ENCODE measurements at regions not wholly inside any gene's neighbourhood (a gene's known extent, or its start where the extent isn't known, plus 50 kb on each side); places are given as distances from the start of the nearest gene placed in this dataset.

DNA sequence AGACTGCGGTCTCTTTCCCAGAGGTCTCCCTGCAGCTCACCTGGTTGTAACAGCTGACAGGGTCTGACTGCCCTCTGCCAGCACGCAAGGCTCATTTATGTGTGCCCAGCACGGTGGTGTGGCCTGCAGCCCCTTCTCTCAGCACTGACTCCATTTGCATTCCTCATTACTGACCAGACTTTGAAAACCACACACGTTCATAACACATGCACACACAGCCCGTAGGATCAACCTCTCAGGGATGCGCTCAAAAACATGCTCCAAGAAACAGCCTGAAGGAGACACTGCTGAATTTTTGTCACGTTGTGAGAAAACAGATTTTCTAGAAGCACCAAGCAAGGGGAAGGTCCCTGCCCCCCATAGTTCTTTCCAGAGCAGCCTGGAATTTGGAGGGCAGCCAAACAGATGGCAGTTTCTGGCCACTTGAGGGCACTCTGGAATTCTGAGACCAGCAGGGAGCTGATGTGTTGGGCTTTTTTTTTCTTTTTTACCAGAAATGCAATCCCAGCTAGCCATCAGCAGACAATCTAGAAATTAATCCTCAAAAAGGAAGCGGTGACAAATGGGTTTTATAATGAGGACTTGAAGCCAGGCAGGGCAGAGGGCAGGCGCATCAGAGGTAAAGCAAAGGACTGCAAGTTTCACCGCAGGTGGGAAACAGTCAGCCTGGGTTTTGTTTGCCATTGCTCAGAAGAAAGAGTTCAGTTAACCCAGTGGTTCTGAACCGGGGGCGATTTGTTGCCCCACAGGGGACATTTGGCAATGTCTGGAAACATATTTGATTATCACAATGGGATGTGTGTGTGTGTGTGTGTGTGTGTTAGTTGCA lies 170.5 kb upstream of the PROK2 start:
- TF ChIP-seq CTCF (IDR thresholded peaks at IDR 0.05), result peak; percentile 90
- no peaks in the 10 kb centered on the region for H3K36me3 Mint-ChIP-seq (ENCODE audit: unreplicated experiment)
- H3K4me3 Mint-ChIP-seq (ENCODE audit: unreplicated experiment), result no peak overlapping the region
- no peaks in the 10 kb centered on the region for H3K9me3 Mint-ChIP-seq (ENCODE audit: unreplicated experiment)
- H3K27ac Mint-ChIP-seq (ENCODE audit: unreplicated experiment), result no peak overlapping the region
- peaks cover 13% of the 10 kb centered on the region for H3K4me1 Mint-ChIP-seq (ENCODE audit: unreplicated experiment)
- DNase-seq (ENCODE audit: extremely low spot score, unreplicated experiment), result peak; percentile 92
- peaks cover 33% of the 10 kb centered on the region for H3K27me3 Mint-ChIP-seq (ENCODE audit: unreplicated experiment)

DNA sequence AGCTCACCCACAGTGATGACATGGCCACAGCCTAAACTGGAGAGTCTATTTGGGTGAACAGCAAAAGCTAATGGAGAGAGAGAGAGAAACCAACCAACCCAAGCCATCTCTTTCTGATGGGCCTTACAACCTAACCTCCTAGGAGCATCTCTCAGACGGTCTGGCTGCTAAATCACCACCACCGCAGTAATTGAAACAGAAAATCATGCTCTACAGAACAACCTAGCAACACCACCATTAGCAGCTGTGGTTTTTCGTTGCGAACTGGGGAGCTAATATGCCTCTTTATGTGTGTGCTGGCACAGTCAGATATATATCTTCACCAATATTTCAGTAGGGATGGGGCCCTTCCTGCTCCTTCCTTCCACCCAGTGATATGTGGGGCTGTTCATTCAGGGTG lies 166.9 kb upstream of the PROK2 start:
- peaks cover 13% of the 10 kb centered on the region for H3K4me1 Mint-ChIP-seq (ENCODE audit: unreplicated experiment)
- H3K36me3 Mint-ChIP-seq (ENCODE audit: unreplicated experiment), result no peaks in the 10 kb centered on the region
- no peak for DNase-seq (ENCODE audit: extremely low spot score, unreplicated experiment)
- TF ChIP-seq CTCF (IDR thresholded peaks at IDR 0.05), result no peak
- H3K27me3 Mint-ChIP-seq (ENCODE audit: unreplicated experiment), result peaks cover 55% of the 10 kb centered on the region
- no peaks in the 10 kb centered on the region for H3K9me3 Mint-ChIP-seq (ENCODE audit: unreplicated experiment)
- no peak overlapping the region for H3K27ac Mint-ChIP-seq (ENCODE audit: unreplicated experiment)
- H3K4me3 Mint-ChIP-seq (ENCODE audit: unreplicated experiment), result no peak overlapping the region

GRCh38 chr3:71951361-71951760 lies 166.4 kb upstream of the PROK2 start:
- H3K27ac Mint-ChIP-seq (ENCODE audit: unreplicated experiment), result no peak overlapping the region
- DNase-seq (ENCODE audit: extremely low spot score, unreplicated experiment), result no peak
- H3K4me3 Mint-ChIP-seq (ENCODE audit: unreplicated experiment), result no peak overlapping the region
- H3K4me1 Mint-ChIP-seq (ENCODE audit: unreplicated experiment), result peaks cover 13% of the 10 kb centered on the region
- no peaks in the 10 kb centered on the region for H3K9me3 Mint-ChIP-seq (ENCODE audit: unreplicated experiment)
- TF ChIP-seq CTCF (IDR thresholded peaks at IDR 0.05), result no peak
- peaks cover 59% of the 10 kb centered on the region for H3K27me3 Mint-ChIP-seq (ENCODE audit: unreplicated experiment)
- no peaks in the 10 kb centered on the region for H3K36me3 Mint-ChIP-seq (ENCODE audit: unreplicated experiment)

DNA sequence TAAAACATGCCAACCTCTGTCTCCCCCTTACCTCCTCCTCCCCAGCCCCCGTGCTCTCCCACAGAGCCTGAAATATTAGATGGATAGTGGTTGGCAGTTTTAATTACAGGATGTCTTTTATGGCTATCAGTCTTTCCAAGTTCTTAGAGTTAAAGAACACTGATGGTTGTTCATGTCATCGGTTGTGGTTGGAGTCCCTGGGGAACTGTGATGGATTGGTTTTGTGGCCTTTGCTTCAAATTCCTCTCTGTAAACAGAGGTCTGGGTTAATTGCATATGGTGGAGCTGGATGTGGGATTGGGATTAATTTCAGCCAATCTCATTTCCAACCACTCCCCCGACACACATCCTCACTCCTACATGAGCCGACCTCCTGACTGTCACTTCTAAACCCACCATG lies 164.5 kb upstream of the PROK2 start:
- H3K27ac Mint-ChIP-seq (ENCODE audit: unreplicated experiment), result no peak overlapping the region
- DNase-seq (ENCODE audit: extremely low spot score, unreplicated experiment), result no peak
- H3K27me3 Mint-ChIP-seq (ENCODE audit: unreplicated experiment), result peaks cover 72% of the 10 kb centered on the region
- H3K4me1 Mint-ChIP-seq (ENCODE audit: unreplicated experiment), result no peaks in the 10 kb centered on the region
- no peak overlapping the region for H3K4me3 Mint-ChIP-seq (ENCODE audit: unreplicated experiment)
- H3K9me3 Mint-ChIP-seq (ENCODE audit: unreplicated experiment), result no peaks in the 10 kb centered on the region
- no peaks in the 10 kb centered on the region for H3K36me3 Mint-ChIP-seq (ENCODE audit: unreplicated experiment)
- TF ChIP-seq CTCF (IDR thresholded peaks at IDR 0.05), result no peak

- no peaks in the 10 kb centered on the region for H3K9me3 Mint-ChIP-seq (ENCODE audit: unreplicated experiment)
- peaks cover 73% of the 10 kb centered on the region for H3K27me3 Mint-ChIP-seq (ENCODE audit: unreplicated experiment)
- no peaks in the 10 kb centered on the region for H3K36me3 Mint-ChIP-seq (ENCODE audit: unreplicated experiment)
- H3K4me1 Mint-ChIP-seq (ENCODE audit: unreplicated experiment), result no peaks in the 10 kb centered on the region
- H3K27ac Mint-ChIP-seq (ENCODE audit: unreplicated experiment), result no peak overlapping the region
- no peak for TF ChIP-seq CTCF (IDR thresholded peaks at IDR 0.05)
- DNase-seq (ENCODE audit: extremely low spot score, unreplicated experiment), result no peak
- no peak overlapping the region for H3K4me3 Mint-ChIP-seq (ENCODE audit: unreplicated experiment)
These were observed 159.6 kb upstream of the PROK2 start for GRCh38 chr3:71944482-71945065.

All from osteocyte (in vitro differentiated cells).